Brain microvascular endothelial cell (primary cell): ENCODE measurements at regions not wholly inside any gene's neighbourhood (a gene's known extent, or its start where the extent isn't known, plus 50 kb on each side); places are given as distances from the start of the nearest gene placed in this dataset.

Experiments used
- DNase-seq: peaks from one replicate; pipeline ENCODE4 v3.0.0-alpha.2; 2020
- H3K27ac ChIP-seq: fragments of 250-450 bp; sonication (Bioruptor Pico); 2 replicates; pipeline ENCODE4 v1.5.1; 2020; ENCODE audit warnings: mild to moderate bottlenecking, moderate library complexity
- H3K27me3 ChIP-seq: fragments of 250-450 bp; sonication (Bioruptor Pico); replicated peaks from 2 replicates; pipeline ENCODE4 v1.5.1; 2020; ENCODE audit warnings: mild to moderate bottlenecking
- H3K36me3 ChIP-seq: fragments of 250-450 bp; sonication (Bioruptor Pico); replicated peaks from 2 replicates; pipeline ENCODE4 v1.5.1; 2020; ENCODE audit warnings: mild to moderate bottlenecking
- H3K4me3 ChIP-seq: 2 replicates; pipeline ENCODE4 v1.5.1; 2011; ENCODE audit warnings: low read depth, mild to moderate bottlenecking, control low read depth, low read length, moderate library complexity
- in situ Hi-C: cut with HindIII; loops from 2 replicates; pipeline ENCODE4 v1.10.0; 2017; ENCODE audit warnings: low sequenced_read_pairs, low pct_ligation_motif_present
- TF ChIP-seq, protein P1 (sequence below): IDR thresholded peaks from 2 replicates; pipeline ENCODE4 v1.5.1; 2011; ENCODE audit warnings: low read depth, mild to moderate bottlenecking, moderate library complexity, low read length, control low read depth, inconsistent platforms; ENCODE audit errors: missing control alignments

DNA sequence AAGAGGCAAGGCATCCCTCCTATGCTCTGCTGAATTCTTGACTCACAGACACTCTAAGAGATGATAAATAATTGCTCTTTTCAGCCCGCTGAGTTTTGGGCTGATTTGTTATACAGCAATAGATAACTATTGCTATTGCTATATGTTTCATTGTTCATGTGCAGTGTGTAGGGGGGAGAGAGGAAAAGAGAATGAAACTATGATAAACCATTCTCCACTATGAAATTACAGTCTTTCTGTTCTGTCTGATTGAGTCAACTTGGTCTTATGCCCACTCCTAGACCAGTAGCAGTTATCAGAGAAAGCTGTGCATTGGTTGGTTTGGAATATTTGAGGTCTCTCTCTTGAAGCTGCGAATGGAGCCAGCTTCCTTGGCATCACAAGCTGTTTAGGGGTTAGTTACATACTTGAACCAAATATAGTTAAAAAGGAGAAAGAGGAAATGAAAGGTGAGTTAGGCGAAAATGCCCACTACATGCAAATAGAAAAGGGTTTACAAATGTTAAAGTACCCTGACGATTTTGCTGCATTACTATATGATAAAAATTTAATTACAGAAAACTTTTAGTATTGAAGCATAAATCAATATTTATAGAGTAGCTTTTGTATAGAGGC is 136.3 kb upstream of the ACTBL2 start:
- Histone ChIP-seq H3K36me3 (no peaks in the 10 kb centered on the region), H3K4me3 (no peak overlapping the region), H3K27me3 (no peaks in the 10 kb centered on the region), H3K27ac (no peak overlapping the region)
- no peak for DNase-seq
- TF ChIP-seq, protein P1, sequence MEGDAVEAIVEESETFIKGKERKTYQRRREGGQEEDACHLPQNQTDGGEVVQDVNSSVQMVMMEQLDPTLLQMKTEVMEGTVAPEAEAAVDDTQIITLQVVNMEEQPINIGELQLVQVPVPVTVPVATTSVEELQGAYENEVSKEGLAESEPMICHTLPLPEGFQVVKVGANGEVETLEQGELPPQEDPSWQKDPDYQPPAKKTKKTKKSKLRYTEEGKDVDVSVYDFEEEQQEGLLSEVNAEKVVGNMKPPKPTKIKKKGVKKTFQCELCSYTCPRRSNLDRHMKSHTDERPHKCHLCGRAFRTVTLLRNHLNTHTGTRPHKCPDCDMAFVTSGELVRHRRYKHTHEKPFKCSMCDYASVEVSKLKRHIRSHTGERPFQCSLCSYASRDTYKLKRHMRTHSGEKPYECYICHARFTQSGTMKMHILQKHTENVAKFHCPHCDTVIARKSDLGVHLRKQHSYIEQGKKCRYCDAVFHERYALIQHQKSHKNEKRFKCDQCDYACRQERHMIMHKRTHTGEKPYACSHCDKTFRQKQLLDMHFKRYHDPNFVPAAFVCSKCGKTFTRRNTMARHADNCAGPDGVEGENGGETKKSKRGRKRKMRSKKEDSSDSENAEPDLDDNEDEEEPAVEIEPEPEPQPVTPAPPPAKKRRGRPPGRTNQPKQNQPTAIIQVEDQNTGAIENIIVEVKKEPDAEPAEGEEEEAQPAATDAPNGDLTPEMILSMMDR, result no peak
- in situ Hi-C loops, result no loop called here

DNA sequence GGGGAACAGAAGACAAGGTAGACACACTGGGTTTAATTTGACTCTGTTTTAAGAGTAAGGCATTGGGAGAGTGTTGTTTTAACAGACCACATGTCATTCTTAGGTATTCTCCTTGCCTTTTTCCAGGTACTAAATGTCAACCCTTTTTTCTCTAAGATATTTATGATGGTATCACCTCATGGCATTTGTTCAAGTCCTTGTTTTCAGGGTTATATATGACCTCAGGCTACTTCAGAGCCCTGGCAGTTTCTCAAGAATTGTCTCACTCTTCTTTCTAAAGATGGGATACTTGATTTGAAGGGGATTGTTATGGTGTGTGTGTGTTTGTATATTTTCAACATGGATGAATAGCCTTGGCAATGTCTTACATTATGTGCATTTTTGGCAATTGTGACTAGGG is 131.1 kb upstream of the ACTBL2 start:
- TF ChIP-seq, protein P1, result no peak
- Histone ChIP-seq H3K36me3 (no peaks in the 10 kb centered on the region), H3K27me3 (no peaks in the 10 kb centered on the region), H3K27ac (no peak overlapping the region), H3K4me3 (no peak overlapping the region)
- DNase-seq, result no peak
- in situ Hi-C loops, result no loop called here

DNA sequence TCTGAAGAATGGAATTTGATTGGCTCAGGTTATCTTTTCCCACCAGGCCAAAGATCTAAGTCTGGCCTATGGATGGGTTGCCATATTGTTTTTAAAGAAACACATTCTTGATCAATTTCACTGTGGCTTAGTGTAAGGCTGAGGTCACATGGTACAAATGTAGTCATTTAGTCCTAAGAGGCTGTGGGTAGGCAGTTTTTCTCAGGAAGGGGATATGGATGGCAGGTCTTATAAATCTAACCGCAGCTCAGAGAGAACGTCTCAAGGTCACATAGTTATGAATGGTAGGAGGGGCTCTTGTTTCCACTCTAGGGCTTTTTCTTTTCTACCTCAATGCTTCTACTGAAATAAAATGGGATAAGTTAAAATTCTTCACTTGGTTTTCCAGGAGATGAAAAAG is 128.6 kb upstream of the ACTBL2 start:
- Histone ChIP-seq H3K27ac (no peak overlapping the region), H3K4me3 (no peak overlapping the region), H3K36me3 (no peaks in the 10 kb centered on the region), H3K27me3 (no peaks in the 10 kb centered on the region)
- DNase-seq, result no peak
- in situ Hi-C loops, result no loop called here
- TF ChIP-seq, protein P1, result no peak

DNA sequence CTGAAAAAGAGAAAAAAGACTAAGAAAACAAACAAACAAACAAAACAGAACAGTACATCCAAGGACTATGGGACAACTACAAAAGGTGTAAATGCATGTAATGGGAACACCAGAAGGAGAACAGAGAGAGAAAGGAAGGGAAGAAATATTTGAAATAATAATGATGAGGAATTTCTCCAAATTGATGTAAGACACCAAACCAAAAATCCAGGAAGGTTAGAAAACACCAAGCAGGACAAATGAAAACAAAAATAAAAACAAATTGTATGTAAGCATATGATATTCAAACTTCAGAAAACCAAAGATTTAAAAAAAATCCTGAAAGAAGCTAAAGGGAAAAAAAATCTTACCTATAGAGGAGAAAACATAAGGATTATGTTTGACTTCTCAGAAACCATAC is 125.9 kb upstream of the ACTBL2 start:
- Histone ChIP-seq H3K27ac (no peak overlapping the region), H3K36me3 (no peaks in the 10 kb centered on the region), H3K4me3 (no peak overlapping the region), H3K27me3 (no peaks in the 10 kb centered on the region)
- no peak for DNase-seq
- in situ Hi-C loops, result no loop called here
- TF ChIP-seq, protein P1, result no peak

DNA sequence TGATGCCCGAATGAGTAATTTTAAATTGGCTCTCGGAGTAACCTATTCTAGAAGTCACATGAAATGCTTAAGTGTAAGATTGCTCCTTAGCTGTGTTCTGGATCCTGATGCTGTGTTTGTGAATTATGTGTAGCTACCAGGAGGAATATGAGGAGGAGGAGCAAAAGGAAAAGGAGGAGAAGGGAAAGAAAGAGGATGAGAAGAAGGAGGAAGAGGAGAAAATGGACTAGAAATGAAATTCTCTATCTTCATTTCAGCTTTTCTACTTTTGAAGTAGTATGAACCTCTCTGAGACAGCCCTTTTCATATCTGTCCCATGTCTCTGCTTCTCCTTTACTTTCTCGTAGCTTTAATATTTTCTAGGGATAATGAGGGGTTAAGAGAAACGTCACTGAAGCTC is 119.4 kb upstream of the ACTBL2 start:
- DNase-seq, result no peak
- in situ Hi-C loops, result no loop called here
- Histone ChIP-seq H3K4me3 (no peak overlapping the region), H3K27ac (no peak overlapping the region), H3K36me3 (no peaks in the 10 kb centered on the region), H3K27me3 (no peaks in the 10 kb centered on the region)
- TF ChIP-seq, protein P1, result no peak

DNA sequence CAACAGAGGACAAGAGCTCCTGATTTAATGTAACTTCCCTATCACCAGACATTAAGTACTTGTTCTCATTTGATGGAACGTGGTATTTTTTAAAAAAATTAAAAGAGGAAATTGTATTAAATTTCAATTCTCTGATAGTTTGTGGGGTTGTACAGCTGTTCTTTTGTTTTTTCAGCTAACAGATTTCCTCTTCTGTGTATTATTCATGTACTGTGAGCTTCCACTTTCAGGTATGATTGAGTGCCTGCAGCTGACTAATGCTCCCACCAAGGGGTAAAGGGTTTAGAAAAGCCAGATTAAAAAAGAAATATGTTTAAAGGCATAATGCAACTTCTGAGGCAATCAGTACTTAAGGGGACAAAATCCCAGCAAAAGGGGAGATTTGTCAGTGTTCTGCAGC is 117.7 kb upstream of the ACTBL2 start:
- no peaks in the 10 kb centered on the region for H3K36me3 ChIP-seq
- no peak overlapping the region for H3K4me3 ChIP-seq
- no peaks in the 10 kb centered on the region for H3K27me3 ChIP-seq
- in situ Hi-C loops, result no loop called here
- H3K27ac ChIP-seq, result no peak overlapping the region
- TF ChIP-seq, protein P1, result no peak
- DNase-seq, result no peak
